ENCODE measurements at regions not wholly inside any gene's neighbourhood (a gene's known extent, or its start where the extent isn't known, plus 50 kb on each side); places are given as distances from the start of the nearest gene placed in this dataset.

- no peak for TF ChIP-seq CTCF (IDR thresholded peaks at IDR 0.05)
- TF ChIP-seq POLR2A (IDR thresholded peaks at IDR 0.05): no peak
Measured at GRCh38 chr20:48026981-48027592, 241.8 kb upstream of the SULF2 start.

Measured in esophagus squamous epithelium (tissue), 4 donors.